Colonic mucosa (tissue), 4 donors: ENCODE measurements at regions not wholly inside any gene's neighbourhood (a gene's known extent, or its start where the extent isn't known, plus 50 kb on each side); places are given as distances from the start of the nearest gene placed in this dataset.

ENCODE experiments used
- DNase-seq: peaks from one replicate; pipeline ENCODE4 v3.0.0-alpha.2; 2020
- H3K27ac ChIP-seq: fragments of 200-600 bp; one replicate; pipeline ENCODE4 v1.8.0; 2021
- H3K27me3 ChIP-seq: fragments of 200-600 bp; one replicate; pipeline ENCODE4 v1.8.0; 2021
- H3K36me3 ChIP-seq: fragments of 200-600 bp; one replicate; pipeline ENCODE4 v1.8.0; 2021
- H3K4me1 ChIP-seq: fragments of 200-600 bp; one replicate; pipeline ENCODE4 v1.8.0; 2021; ENCODE audit warnings: mild to moderate bottlenecking
- H3K4me3 ChIP-seq: fragments of 200-600 bp; one replicate; pipeline ENCODE4 v1.8.0; 2021
- H3K9ac ChIP-seq, 2 donors: one replicate each; pipeline ENCODE4 v1.7.0; 2013; ENCODE audit warnings: control low read depth in 2 of 2, low read depth in 2 of 2, low read length in 2 of 2
- H3K9me3 ChIP-seq: fragments of 200-600 bp; one replicate; pipeline ENCODE4 v1.8.0; 2021
- CTCF ChIP-seq: fragments of 200-600 bp; IDR thresholded peaks from one replicate; pipeline ENCODE4 v1.8.0; 2022; ENCODE audit warnings: antibody characterized with exemption, mild to moderate bottlenecking
- intact Hi-C: fragments of 100-400 bp; cut with DNase I; formaldehyde crosslinking; loops from one replicate; pipeline ENCODE4 v1.14.1; 2022
- donor health status: healthy.
- donor health status: DM: no; HTN: no; CAD: no.
- donor health status: DM: no; HTN: no; CAD: no.

- Histone ChIP-seq H3K4me1 (no peaks in the 10 kb centered on the region), H3K27me3 (no peaks in the 10 kb centered on the region), H3K27ac (no peak overlapping the region), H3K9me3 (no peaks in the 10 kb centered on the region), H3K36me3 (no peaks in the 10 kb centered on the region), H3K4me3 (no peak overlapping the region), H3K9ac (no peak overlapping the region)
- DNase-seq: no peak
- TF ChIP-seq CTCF: no peak
- intact Hi-C loops: no loop called here
Observed at GRCh38 chr2:133640103-133640502, 71.8 kb upstream of the NCKAP5 start.

GRCh38 chr2:133641497-133641896 lies 73.2 kb upstream of the NCKAP5 start:
- intact Hi-C loops: no loop called here
- Histone ChIP-seq H3K27me3 (no peaks in the 10 kb centered on the region), H3K27ac (no peak overlapping the region), H3K9me3 (no peaks in the 10 kb centered on the region), H3K36me3 (no peaks in the 10 kb centered on the region), H3K4me3 (no peak overlapping the region), H3K4me1 (no peaks in the 10 kb centered on the region), H3K9ac (no peak overlapping the region)
- DNase-seq: peak; percentile 20
- TF ChIP-seq CTCF: no peak

GRCh38 chr2:133641942-133642725 lies 73.9 kb upstream of the NCKAP5 start:
- TF ChIP-seq CTCF: no peak

GRCh38 chr2:133642791-133643191 lies 74.5 kb upstream of the NCKAP5 start:
- no peak for TF ChIP-seq CTCF
- H3K27ac ChIP-seq: no peak overlapping the region
- H3K9ac ChIP-seq: no peak overlapping the region
- H3K9me3 ChIP-seq: no peaks in the 10 kb centered on the region
- no peak overlapping the region for H3K4me3 ChIP-seq
- no peaks in the 10 kb centered on the region for H3K27me3 ChIP-seq
- intact Hi-C loops: no loop called here
- no peak for DNase-seq
- H3K4me1 ChIP-seq: no peaks in the 10 kb centered on the region
- no peaks in the 10 kb centered on the region for H3K36me3 ChIP-seq

More at GRCh38 chr2:133641942-133642725, 73.9 kb upstream of the NCKAP5 start:
- Histone ChIP-seq H3K27me3 (no peaks in the 10 kb centered on the region), H3K9ac (no peak overlapping the region), H3K4me3 (no peak overlapping the region), H3K27ac (no peak overlapping the region), H3K9me3 (no peaks in the 10 kb centered on the region), H3K36me3 (no peaks in the 10 kb centered on the region), H3K4me1 (no peaks in the 10 kb centered on the region)
- intact Hi-C loops: no loop called here
- no peak for DNase-seq

- no peaks in the 10 kb centered on the region for H3K36me3 ChIP-seq
- no peaks in the 10 kb centered on the region for H3K27me3 ChIP-seq
- no peak for DNase-seq
- intact Hi-C loops: no loop called here
- H3K9ac ChIP-seq: no peak overlapping the region
- no peak overlapping the region for H3K27ac ChIP-seq
- no peak for TF ChIP-seq CTCF
- no peak overlapping the region for H3K4me3 ChIP-seq
- H3K9me3 ChIP-seq: no peaks in the 10 kb centered on the region
- H3K4me1 ChIP-seq: no peaks in the 10 kb centered on the region
Observed at GRCh38 chr2:133643863-133644262, 75.6 kb upstream of the NCKAP5 start.
